CD4-positive, alpha-beta T cell (primary cell): ENCODE measurements at regions not wholly inside any gene's neighbourhood (a gene's known extent, or its start where the extent isn't known, plus 50 kb on each side); places are given as distances from the start of the nearest gene placed in this dataset.

Source experiments
- ATAC-seq: fragments of 200-7000 bp; cut with Tn5 transposase; one replicate; pipeline ENCODE4 v1.10.0; 2022; ENCODE audit warnings: mild to moderate bottlenecking; ENCODE audit not compliant: poor library complexity
- CTCF ChIA-PET: fragments of 350-600 bp; sonication (Branson Sonifier 250); formaldehyde crosslinking; loops from one replicate; lab custom pipeline; 2021; ENCODE audit warnings: antibody characterized with exemption, inconsistent platforms; lab: Charles Lee
- POLR2A ChIA-PET: fragments of 350-600 bp; sonication (Branson Sonifier 250); formaldehyde crosslinking; loops from one replicate; lab custom pipeline; 2021; ENCODE audit warnings: antibody characterized with exemption, inconsistent platforms; lab: Charles Lee
- DNase-seq, 14 experiments: peaks; one replicate each; pipeline ENCODE4 v3.0.0-alpha.2; 2013 to 2020; ENCODE audit warnings: mixed read lengths in 2 of 14
- H3K27ac ChIP-seq, 2 donors: one replicate each; pipeline versions ENCODE4 v1.5.1 to v1.7.0; 2013; ENCODE audit warnings: low read length in 2 of 2, low read depth in 1 of 2, mild to moderate bottlenecking in 1 of 2
- H3K27me3 ChIP-seq, 2 experiments: 1 replicate in 1 of 2; 2 replicates in 1 of 2; pipeline versions ENCODE4 v1.6.1 to v1.7.0; 2013; ENCODE audit warnings: low read length in 2 of 2, control low read depth in 1 of 2, mild to moderate bottlenecking in 1 of 2, moderate library complexity in 1 of 2; ENCODE audit not compliant: insufficient read depth in 2 of 2, control insufficient read depth in 1 of 2
- H3K36me3 ChIP-seq: one replicate; pipeline ENCODE4 v1.6.1; 2013; ENCODE audit warnings: low read length, control low read depth; ENCODE audit not compliant: insufficient read depth
- H3K4me1 ChIP-seq: one replicate; pipeline ENCODE4 v1.6.1; 2013; ENCODE audit warnings: low read length, control low read depth; ENCODE audit not compliant: insufficient read depth
- H3K4me3 ChIP-seq: one replicate; pipeline ENCODE4 v1.5.1; 2013; ENCODE audit warnings: mild to moderate bottlenecking, low read length, moderate library complexity
- H3K9me3 ChIP-seq, 2 experiments: 1 replicate in 1 of 2; 2 replicates in 1 of 2; pipeline versions ENCODE4 v1.6.1 to v1.7.0; 2013; ENCODE audit warnings: low read length in 2 of 2, mild to moderate bottlenecking in 2 of 2, control low read depth in 1 of 2, moderate library complexity in 1 of 2; ENCODE audit not compliant: control insufficient read depth in 1 of 2, insufficient read depth in 1 of 2
- H3K27ac Mint-ChIP-seq: one replicate; pipeline ENCODE4 v1.8.0; 2020; ENCODE audit warnings: mixed read lengths
- H3K27me3 Mint-ChIP-seq: one replicate; pipeline ENCODE4 v1.8.0; 2021; ENCODE audit warnings: mixed read lengths
- H3K36me3 Mint-ChIP-seq: one replicate; pipeline ENCODE4 v1.8.0; 2021; ENCODE audit warnings: low read depth, mixed read lengths
- H3K4me1 Mint-ChIP-seq: one replicate; pipeline ENCODE4 v1.8.0; 2021; ENCODE audit warnings: low read depth, mixed read lengths
- H3K4me3 Mint-ChIP-seq: one replicate; pipeline ENCODE4 v1.8.0; 2020; ENCODE audit warnings: mild to moderate bottlenecking, mixed read lengths
- H3K9me3 Mint-ChIP-seq: one replicate; pipeline ENCODE4 v1.8.0; 2020; ENCODE audit warnings: mixed read lengths
- intact Hi-C, 2 experiments: fragments of 100-400 bp; cut with DNase I in 1 of 2; cut with micrococcal nuclease in 1 of 2; formaldehyde crosslinking; loops; one replicate each; pipeline versions ENCODE4 v1.15.1 to v1.9.0; 2023 to 2025; cut with DNase I, micrococcal nuclease
- TF ChIP-seq, protein P1 (sequence below): fragments of 200-600 bp; IDR thresholded peaks from one replicate; pipeline ENCODE4 v1.8.0; 2022; ENCODE audit warnings: antibody characterized with exemption, mild to moderate bottlenecking

DNA sequence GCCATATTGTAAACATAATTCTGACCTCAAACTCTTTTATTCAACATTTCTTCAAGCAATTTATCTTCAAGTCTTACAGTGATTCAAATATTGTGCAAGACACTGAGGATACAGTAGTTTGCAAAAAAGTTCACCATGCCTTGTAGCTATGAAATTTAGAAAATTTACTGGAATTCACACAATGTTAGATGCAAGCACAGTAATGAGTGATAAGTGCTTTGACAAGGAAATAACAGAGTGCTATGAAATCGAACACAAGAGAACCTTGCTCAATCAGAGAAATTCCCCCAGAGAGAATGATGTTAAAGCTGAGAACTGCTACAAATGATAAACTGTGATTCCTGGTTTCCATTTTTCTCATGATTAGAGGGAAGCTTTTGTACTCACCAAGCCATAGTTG lies 952.9 kb downstream of the FAT4 start:
- CTCF ChIA-PET: no interaction called here
- Mint-ChIP-seq H3K4me1 (no peaks in the 10 kb centered on the region), H3K27ac (no peak overlapping the region), H3K36me3 (no peaks in the 10 kb centered on the region), H3K4me3 (no peak overlapping the region), H3K9me3 (peaks cover 8% of the 10 kb centered on the region), H3K27me3 (no peaks in the 10 kb centered on the region)
- intact Hi-C loops: no loop called here
- TF ChIP-seq, protein P1, sequence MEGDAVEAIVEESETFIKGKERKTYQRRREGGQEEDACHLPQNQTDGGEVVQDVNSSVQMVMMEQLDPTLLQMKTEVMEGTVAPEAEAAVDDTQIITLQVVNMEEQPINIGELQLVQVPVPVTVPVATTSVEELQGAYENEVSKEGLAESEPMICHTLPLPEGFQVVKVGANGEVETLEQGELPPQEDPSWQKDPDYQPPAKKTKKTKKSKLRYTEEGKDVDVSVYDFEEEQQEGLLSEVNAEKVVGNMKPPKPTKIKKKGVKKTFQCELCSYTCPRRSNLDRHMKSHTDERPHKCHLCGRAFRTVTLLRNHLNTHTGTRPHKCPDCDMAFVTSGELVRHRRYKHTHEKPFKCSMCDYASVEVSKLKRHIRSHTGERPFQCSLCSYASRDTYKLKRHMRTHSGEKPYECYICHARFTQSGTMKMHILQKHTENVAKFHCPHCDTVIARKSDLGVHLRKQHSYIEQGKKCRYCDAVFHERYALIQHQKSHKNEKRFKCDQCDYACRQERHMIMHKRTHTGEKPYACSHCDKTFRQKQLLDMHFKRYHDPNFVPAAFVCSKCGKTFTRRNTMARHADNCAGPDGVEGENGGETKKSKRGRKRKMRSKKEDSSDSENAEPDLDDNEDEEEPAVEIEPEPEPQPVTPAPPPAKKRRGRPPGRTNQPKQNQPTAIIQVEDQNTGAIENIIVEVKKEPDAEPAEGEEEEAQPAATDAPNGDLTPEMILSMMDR: no peak
- Histone ChIP-seq H3K4me1 (no peaks in the 10 kb centered on the region), H3K9me3 (peaks cover 0 to 4% of the 10 kb centered on the region in 2 experiments), H3K27ac (no peak overlapping the region), H3K36me3 (no peaks in the 10 kb centered on the region), H3K27me3 (no peaks in the 10 kb centered on the region), H3K4me3 (no peak overlapping the region)
- DNase-seq: no peak
- ATAC-seq: no peak
- POLR2A ChIA-PET: no interaction called here

DNA sequence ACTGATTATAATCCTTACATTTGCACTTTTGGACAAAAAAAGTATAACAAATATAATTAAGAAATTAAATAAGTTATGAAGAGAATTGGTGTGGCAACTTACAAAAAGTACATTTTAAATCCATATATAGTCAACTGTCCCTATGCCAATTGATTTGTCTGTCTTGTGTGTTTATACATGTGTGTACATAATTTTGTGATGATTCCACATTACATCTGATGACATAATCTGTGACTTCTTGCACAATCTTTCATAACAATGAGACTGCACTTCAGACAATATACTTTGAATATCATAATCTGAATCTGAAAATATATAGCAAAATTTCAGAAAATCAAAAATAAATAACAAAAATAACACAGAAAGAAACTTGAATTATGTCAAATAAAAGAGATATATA lies 953.4 kb downstream of the FAT4 start:
- CTCF ChIA-PET: no interaction called here
- H3K4me3 ChIP-seq: no peak overlapping the region
- intact Hi-C loops: no loop called here
- Mint-ChIP-seq H3K4me3 (no peak overlapping the region), H3K9me3 (peaks cover 7% of the 10 kb centered on the region), H3K36me3 (no peaks in the 10 kb centered on the region), H3K27me3 (no peaks in the 10 kb centered on the region), H3K4me1 (no peaks in the 10 kb centered on the region), H3K27ac (no peak overlapping the region)
- POLR2A ChIA-PET: no interaction called here
- peaks cover 0 to 4% of the 10 kb centered on the region in 2 experiments for H3K9me3 ChIP-seq
- no peak for ATAC-seq
- no peaks in the 10 kb centered on the region for H3K4me1 ChIP-seq
- TF ChIP-seq, protein P1: no peak
- no peaks in the 10 kb centered on the region for H3K27me3 ChIP-seq
- H3K36me3 ChIP-seq: no peaks in the 10 kb centered on the region
- DNase-seq: no peak
- H3K27ac ChIP-seq: no peak overlapping the region

DNA sequence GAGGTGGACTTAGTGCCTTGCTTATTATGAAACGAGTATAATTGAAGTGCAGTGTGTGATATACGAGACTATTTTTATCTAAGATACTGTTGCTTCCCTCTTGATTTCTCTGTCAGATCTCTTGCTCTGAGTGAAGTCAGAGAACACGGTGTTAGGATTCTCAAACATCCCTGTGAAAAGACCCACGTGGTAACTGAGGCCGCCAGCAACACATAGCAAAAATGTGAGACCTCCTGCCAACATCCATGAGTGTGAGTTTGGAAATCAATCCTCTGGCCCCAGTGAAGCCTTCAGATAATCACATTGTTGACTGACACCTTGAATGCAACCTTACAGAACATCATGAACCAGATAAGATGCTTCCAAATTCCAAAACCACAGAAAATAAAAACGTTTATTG lies 954.4 kb downstream of the FAT4 start:
- no peaks in the 10 kb centered on the region for H3K4me1 Mint-ChIP-seq
- Histone ChIP-seq H3K9me3 (peaks cover 0 to 4% of the 10 kb centered on the region in 2 experiments), H3K27me3 (no peaks in the 10 kb centered on the region), H3K27ac (no peak overlapping the region), H3K36me3 (no peaks in the 10 kb centered on the region), H3K4me3 (no peak overlapping the region), H3K4me1 (no peaks in the 10 kb centered on the region)
- H3K9me3 Mint-ChIP-seq: peaks cover 7% of the 10 kb centered on the region
- ATAC-seq: no peak
- POLR2A ChIA-PET: no interaction called here
- TF ChIP-seq, protein P1: no peak
- H3K27me3 Mint-ChIP-seq: no peaks in the 10 kb centered on the region
- no peak overlapping the region for H3K27ac Mint-ChIP-seq
- intact Hi-C loops: no loop called here
- DNase-seq: no peak
- H3K4me3 Mint-ChIP-seq: no peak overlapping the region
- no peaks in the 10 kb centered on the region for H3K36me3 Mint-ChIP-seq
- CTCF ChIA-PET: no interaction called here
